ENCODE measurements at regions not wholly inside any gene's neighbourhood (a gene's known extent, or its start where the extent isn't known, plus 50 kb on each side); places are given as distances from the start of the nearest gene placed in this dataset.
A peak's percentile ranks its signal among the peaks of the same experiment; 100 is the strongest.

GRCh38 chr6:168166627-168167026 is 87.6 kb upstream of the FRMD1 start:
- H3K36me3 ChIP-seq: no peaks in the 10 kb centered on the region
- peaks cover 9% of the 10 kb centered on the region for H3K4me1 ChIP-seq (ENCODE audit: low read depth)
- DNase-seq (ENCODE audit: low read depth in 1 of 2, low spot score in 1 of 2): no peak
- H3K27me3 ChIP-seq: no peaks in the 10 kb centered on the region
- no peak overlapping the region for H3K4me3 ChIP-seq
- TF ChIP-seq CTCF (IDR thresholded peaks at IDR 0.05; ENCODE audit: low read depth, low read length): no peak
- no peaks in the 10 kb centered on the region for H3K9me3 ChIP-seq (ENCODE audit: low read depth)
- H3K27ac ChIP-seq: no peak overlapping the region

- TF ChIP-seq CTCF (IDR thresholded peaks at IDR 0.05; ENCODE audit: low read depth, low read length): no peak
- Histone ChIP-seq H3K27ac (no peak overlapping the region), H3K27me3 (no peaks in the 10 kb centered on the region), H3K4me1 (ENCODE audit: low read depth) (peaks cover 9% of the 10 kb centered on the region), H3K9me3 (ENCODE audit: low read depth) (no peaks in the 10 kb centered on the region), H3K4me3 (no peak overlapping the region), H3K36me3 (no peaks in the 10 kb centered on the region)
- no peak for DNase-seq (ENCODE audit: low read depth in 1 of 2, low spot score in 1 of 2)
These were observed 86.9 kb upstream of the FRMD1 start for GRCh38 chr6:168165891-168166290.

GRCh38 chr6:168165373-168165772 is 86.4 kb upstream of the FRMD1 start:
- no peak overlapping the region for H3K27ac ChIP-seq
- no peaks in the 10 kb centered on the region for H3K36me3 ChIP-seq
- peaks cover 9% of the 10 kb centered on the region for H3K4me1 ChIP-seq (ENCODE audit: low read depth)
- no peak for DNase-seq (ENCODE audit: low read depth in 1 of 2, low spot score in 1 of 2)
- TF ChIP-seq CTCF (IDR thresholded peaks at IDR 0.05; ENCODE audit: low read depth, low read length): no peak
- H3K9me3 ChIP-seq (ENCODE audit: low read depth): no peaks in the 10 kb centered on the region
- H3K4me3 ChIP-seq: no peak overlapping the region
- H3K27me3 ChIP-seq: no peaks in the 10 kb centered on the region

GRCh38 chr6:168164462-168165061 is 85.5 kb upstream of the FRMD1 start:
- H3K9me3 ChIP-seq (ENCODE audit: low read depth): no peaks in the 10 kb centered on the region
- DNase-seq (ENCODE audit: low read depth in 1 of 2, low spot score in 1 of 2): no peak

GRCh38 chr6:168163096-168163731 is 84.2 kb upstream of the FRMD1 start:
- peak in 1 of 2 donors; percentile 58 for DNase-seq (ENCODE audit: low read depth in 1 of 2, low spot score in 1 of 2)
- no peak for TF ChIP-seq CTCF (IDR thresholded peaks at IDR 0.05; ENCODE audit: low read depth, low read length)
- Histone ChIP-seq H3K36me3 (no peaks in the 10 kb centered on the region), H3K9me3 (ENCODE audit: low read depth) (no peaks in the 10 kb centered on the region), H3K27ac (no peak overlapping the region), H3K4me3 (no peak overlapping the region), H3K27me3 (no peaks in the 10 kb centered on the region), H3K4me1 (ENCODE audit: low read depth) (peaks cover 9% of the 10 kb centered on the region)

More at GRCh38 chr6:168164462-168165061, 85.5 kb upstream of the FRMD1 start:
- H3K27me3 ChIP-seq: no peaks in the 10 kb centered on the region
- H3K4me3 ChIP-seq: no peak overlapping the region
- H3K36me3 ChIP-seq: no peaks in the 10 kb centered on the region
- TF ChIP-seq CTCF (IDR thresholded peaks at IDR 0.05; ENCODE audit: low read depth, low read length): no peak
- H3K27ac ChIP-seq: no peak overlapping the region
- H3K4me1 ChIP-seq (ENCODE audit: low read depth): peaks cover 9% of the 10 kb centered on the region

Data from cardiac muscle cell (in vitro differentiated cells and primary cell).